Psoas muscle (tissue), 7 donors: ENCODE measurements at regions not wholly inside any gene's neighbourhood (a gene's known extent, or its start where the extent isn't known, plus 50 kb on each side); places are given as distances from the start of the nearest gene placed in this dataset.

Source experiments
- ATAC-seq, 4 donors: fragments of 200-7000 bp; cut with Tn5 transposase; one replicate each; pipeline ENCODE4 v1.9.1; 2020; ENCODE audit warnings: moderate library complexity in 3 of 4, mild to moderate bottlenecking in 2 of 4
- DNase-seq, 2 donors: peaks; one replicate each; pipeline ENCODE4 v3.0.0-alpha.2; 2020
- H3K27ac ChIP-seq: fragments of 200-600 bp; one replicate; pipeline ENCODE4 v1.8.0; 2022
- H3K27me3 ChIP-seq, 3 donors: fragments of 200-600 bp in 1 of 3; one replicate each; pipeline versions ENCODE4 v1.6.1 to v1.8.0; 2013 to 2022; ENCODE audit warnings: low read length in 2 of 3, mild to moderate bottlenecking in 2 of 3, moderate library complexity in 1 of 3; ENCODE audit not compliant: insufficient read depth in 3 of 3
- H3K36me3 ChIP-seq, 2 donors: fragments of 200-600 bp in 1 of 2; one replicate each; pipeline versions ENCODE4 v1.6.1 to v1.8.0; 2013 to 2022; ENCODE audit warnings: low read depth in 1 of 2, mild to moderate bottlenecking in 1 of 2, moderate library complexity in 1 of 2; ENCODE audit not compliant: insufficient read depth in 1 of 2
- H3K4me1 ChIP-seq: fragments of 200-600 bp; one replicate; pipeline ENCODE4 v1.8.0; 2022
- H3K4me3 ChIP-seq: fragments of 200-600 bp; one replicate; pipeline ENCODE4 v1.8.0; 2022; ENCODE audit warnings: mild to moderate bottlenecking
- H3K9me3 ChIP-seq: fragments of 200-600 bp; one replicate; pipeline ENCODE4 v1.8.0; 2022
- WGBS, 3 donors: extraction: QIAGEN DNeasy Blood & Tissue Kit; methylation state at CpG; one replicate each; pipeline versions ENCODE4 v1.1.6 to v1.1.7; 2013; 5-methylcytosine and 5-hydroxymethylcytosine counted together
- intact Hi-C, 2 donors: fragments of 100-400 bp; cut with DNase I; formaldehyde crosslinking; loops; one replicate each; pipeline versions ENCODE4 v1.11.0 to v1.14.2; 2022
- TF ChIP-seq, protein P1 (sequence below): fragments of 200-600 bp; IDR thresholded peaks from one replicate; pipeline ENCODE4 v1.8.0; 2022; ENCODE audit warnings: antibody characterized with exemption
- donor health status: healthy with polysubstance abuse.
- donor health status: DM: no; HTN: no; CAD: no; lungs with moderate emphysema.
- donor health status: Bipolar disorder and iron deficiency.
- donor health status: healthy.
- donor health status: DM: yes; HTN: yes; CAD: no.
- donor health status: DM: no; HTN: no; CAD: no.
- donor health status: DM: yes; HTN: yes; CAD: no.

DNA sequence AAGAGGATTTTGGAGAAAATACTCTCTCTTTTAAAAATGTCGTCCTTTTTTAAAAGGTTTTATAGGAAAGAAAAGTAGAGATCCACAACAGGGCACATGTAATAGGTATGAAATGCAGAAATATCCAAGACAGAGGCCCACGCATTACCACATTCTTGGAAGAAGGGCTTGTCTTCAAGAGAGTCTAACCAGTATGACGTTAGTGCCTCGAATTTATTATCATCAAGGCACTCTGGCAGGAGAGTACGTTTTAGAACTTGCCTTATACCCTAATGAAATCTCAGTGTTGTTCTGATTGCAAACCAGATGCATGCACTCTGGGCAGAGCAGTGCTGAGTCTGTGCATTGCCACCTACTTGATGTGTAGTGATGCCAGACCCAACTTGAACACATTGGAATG, 342.6 kb upstream of the NFE2L3 start:
- H3K4me1 ChIP-seq, result peaks cover 11% of the 10 kb centered on the region
- no peak overlapping the region for H3K4me3 ChIP-seq
- H3K27me3 ChIP-seq, result no peaks in the 10 kb centered on the region
- no peaks in the 10 kb centered on the region for H3K9me3 ChIP-seq
- no peak overlapping the region for H3K27ac ChIP-seq
- ATAC-seq (no peak), DNase-seq (no peak)
- TF ChIP-seq, protein P1, sequence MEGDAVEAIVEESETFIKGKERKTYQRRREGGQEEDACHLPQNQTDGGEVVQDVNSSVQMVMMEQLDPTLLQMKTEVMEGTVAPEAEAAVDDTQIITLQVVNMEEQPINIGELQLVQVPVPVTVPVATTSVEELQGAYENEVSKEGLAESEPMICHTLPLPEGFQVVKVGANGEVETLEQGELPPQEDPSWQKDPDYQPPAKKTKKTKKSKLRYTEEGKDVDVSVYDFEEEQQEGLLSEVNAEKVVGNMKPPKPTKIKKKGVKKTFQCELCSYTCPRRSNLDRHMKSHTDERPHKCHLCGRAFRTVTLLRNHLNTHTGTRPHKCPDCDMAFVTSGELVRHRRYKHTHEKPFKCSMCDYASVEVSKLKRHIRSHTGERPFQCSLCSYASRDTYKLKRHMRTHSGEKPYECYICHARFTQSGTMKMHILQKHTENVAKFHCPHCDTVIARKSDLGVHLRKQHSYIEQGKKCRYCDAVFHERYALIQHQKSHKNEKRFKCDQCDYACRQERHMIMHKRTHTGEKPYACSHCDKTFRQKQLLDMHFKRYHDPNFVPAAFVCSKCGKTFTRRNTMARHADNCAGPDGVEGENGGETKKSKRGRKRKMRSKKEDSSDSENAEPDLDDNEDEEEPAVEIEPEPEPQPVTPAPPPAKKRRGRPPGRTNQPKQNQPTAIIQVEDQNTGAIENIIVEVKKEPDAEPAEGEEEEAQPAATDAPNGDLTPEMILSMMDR, result no peak
- 79 to 90% (median 86%) methylated on average over 5 of the region's 5 CpGs for WGBS, 3 donors
- intact Hi-C loops, result no loop called here
- no peaks in the 10 kb centered on the region for H3K36me3 ChIP-seq

DNA sequence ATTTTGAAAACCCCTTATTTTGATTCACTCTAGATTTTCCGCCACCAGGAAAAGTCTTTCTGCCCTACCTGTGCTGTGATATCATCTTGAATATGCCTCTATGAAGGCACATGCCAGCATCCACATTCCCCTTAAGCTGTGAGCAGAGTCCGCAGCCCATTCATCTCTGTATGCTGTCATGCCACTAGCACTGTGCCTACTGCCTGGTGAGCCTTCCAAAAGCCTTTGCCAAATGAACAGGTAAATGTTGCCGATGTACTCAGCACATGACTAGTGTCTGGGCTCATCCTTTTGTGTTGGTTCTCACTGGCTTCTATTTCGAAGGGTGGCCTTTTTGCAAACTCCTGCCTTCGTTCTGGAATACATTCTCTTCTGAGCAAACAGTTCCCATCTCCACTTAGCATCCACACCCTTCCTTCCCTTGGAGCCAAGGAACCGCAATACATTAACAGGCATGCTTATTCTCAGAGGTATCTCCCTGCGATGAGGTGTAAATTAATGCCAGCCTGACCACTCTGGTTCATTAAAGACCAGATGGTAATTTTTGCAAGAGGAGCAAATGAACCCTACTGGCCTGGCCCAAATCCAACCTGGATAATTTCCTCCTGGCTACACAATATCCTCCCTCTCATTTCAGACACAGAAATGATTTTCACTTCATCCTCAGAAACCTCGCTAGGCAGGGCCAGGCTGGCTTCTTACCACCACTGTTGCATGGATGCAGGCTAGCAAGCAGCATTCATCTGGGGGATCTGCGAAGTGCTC, 339.7 kb upstream of the NFE2L3 start:
- peaks cover 1% of the 10 kb centered on the region for H3K9me3 ChIP-seq
- H3K36me3 ChIP-seq, result no peaks in the 10 kb centered on the region
- no peak overlapping the region for H3K27ac ChIP-seq
- 81 to 86% (median 82%) methylated on average over 9 of the region's 9 CpGs for WGBS, 3 donors
- H3K4me3 ChIP-seq, result no peak overlapping the region
- H3K4me1 ChIP-seq, result peaks cover 11% of the 10 kb centered on the region
- intact Hi-C loops, result no loop called here
- ATAC-seq, result no peak
- H3K27me3 ChIP-seq, result no peaks in the 10 kb centered on the region
- TF ChIP-seq, protein P1, result no peak
- DNase-seq, result no peak

DNA sequence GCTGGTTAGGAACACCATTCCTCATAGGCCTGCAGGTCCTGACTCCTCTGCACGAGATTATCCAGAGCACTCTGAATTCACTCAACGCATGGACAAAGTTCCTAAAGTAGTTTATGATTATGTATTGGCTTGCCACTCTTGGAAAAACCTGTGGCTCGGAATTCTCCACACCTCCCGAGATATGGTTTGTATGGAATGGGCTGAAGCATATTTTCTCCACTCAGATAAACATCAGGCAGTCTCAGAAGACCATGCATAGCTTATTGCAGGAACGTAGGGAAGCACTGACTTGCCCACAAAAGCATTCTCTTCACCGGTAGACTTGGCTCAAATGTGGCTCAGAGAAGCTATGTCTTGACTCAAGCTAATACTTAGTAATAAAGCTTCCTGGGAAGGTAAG, 338.6 kb upstream of the NFE2L3 start:
- no peaks in the 10 kb centered on the region for H3K4me1 ChIP-seq
- H3K27me3 ChIP-seq, result no peaks in the 10 kb centered on the region
- H3K36me3 ChIP-seq, result no peaks in the 10 kb centered on the region
- TF ChIP-seq, protein P1, result no peak
- intact Hi-C loops, result no loop called here
- DNase-seq (no peak), ATAC-seq (no peak)
- peaks cover 4% of the 10 kb centered on the region for H3K9me3 ChIP-seq
- no peak overlapping the region for H3K4me3 ChIP-seq
- 87 to 93% (median 89%) methylated on average over 6 of the region's 6 CpGs for WGBS, 3 donors
- no peak overlapping the region for H3K27ac ChIP-seq

DNA sequence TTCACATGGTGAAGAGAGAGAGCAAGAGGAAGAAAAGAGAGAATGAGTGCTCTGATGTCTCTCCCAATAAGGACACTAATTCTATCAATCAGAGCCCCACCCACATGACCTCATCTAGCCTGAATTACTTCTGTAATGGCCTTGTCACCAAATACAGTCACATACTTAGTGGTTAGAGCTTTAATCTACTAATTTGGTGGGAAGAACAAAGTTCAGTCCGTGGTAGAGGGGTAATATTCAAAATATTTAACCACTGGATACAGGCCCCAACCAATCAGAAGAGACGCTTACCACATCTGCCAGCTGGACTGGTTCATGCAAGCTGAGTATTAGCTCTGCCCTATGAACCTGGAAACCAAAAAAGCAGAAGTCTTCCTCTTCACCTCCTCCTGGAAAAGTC, 336.3 kb upstream of the NFE2L3 start:
- no peak for ATAC-seq
- no peaks in the 10 kb centered on the region for H3K4me1 ChIP-seq
- TF ChIP-seq, protein P1, result no peak
- no peaks in the 10 kb centered on the region for H3K27me3 ChIP-seq
- H3K36me3 ChIP-seq, result no peaks in the 10 kb centered on the region
- peaks cover 4% of the 10 kb centered on the region for H3K9me3 ChIP-seq
- no peak overlapping the region for H3K4me3 ChIP-seq
- 77 to 85% (median 82%) methylated on average over 2 of the region's 2 CpGs for WGBS, 3 donors
- intact Hi-C loops, result no loop called here
- no peak for DNase-seq
- no peak overlapping the region for H3K27ac ChIP-seq
